Mucosa of descending colon (tissue), 3 donors: ENCODE measurements at regions not wholly inside any gene's neighbourhood (a gene's known extent, or its start where the extent isn't known, plus 50 kb on each side); places are given as distances from the start of the nearest gene placed in this dataset.

Experiments
- ATAC-seq: fragments of 200-7000 bp; cut with Tn5 transposase; one replicate; pipeline ENCODE4 v1.9.1; 2020; ENCODE audit warnings: mild to moderate bottlenecking, moderate library complexity
- DNase-seq, 3 donors: peaks; one replicate each; pipeline ENCODE4 v3.0.0-alpha.2; 2020
- H3K36me3 ChIP-seq: fragments of 200-600 bp; one replicate; pipeline ENCODE4 v1.8.0; 2021; ENCODE audit warnings: low read depth, mild to moderate bottlenecking
- H3K4me1 ChIP-seq: fragments of 200-600 bp; one replicate; pipeline ENCODE4 v1.8.0; 2021; ENCODE audit warnings: low read depth, mild to moderate bottlenecking
- H3K4me3 ChIP-seq: fragments of 200-600 bp; one replicate; pipeline ENCODE4 v1.8.0; 2021; ENCODE audit warnings: mild to moderate bottlenecking
- H3K9me3 ChIP-seq: fragments of 200-600 bp; one replicate; pipeline ENCODE4 v1.8.0; 2021; ENCODE audit warnings: mild to moderate bottlenecking
- CTCF ChIP-seq: fragments of 200-600 bp; IDR thresholded peaks from one replicate; pipeline ENCODE4 v1.8.0; 2022; ENCODE audit warnings: antibody characterized with exemption, mild to moderate bottlenecking
- intact Hi-C, 2 donors: fragments of 100-400 bp; cut with DNase I in 1 of 2; cut with micrococcal nuclease in 1 of 2; formaldehyde crosslinking; loops; one replicate each; pipeline versions ENCODE4 v1.11.0 to v1.11.1; 2022; cut with DNase I, micrococcal nuclease
- donor health status: DM: no; HTN: no; CAD: no; lungs with moderate emphysema.
- donor health status: DM: no; HTN: no; CAD: no.
- donor health status: DM: no; HTN: yes; CAD: no.

- TF ChIP-seq CTCF: no peak
- no peak overlapping the region for H3K4me3 ChIP-seq
- H3K9me3 ChIP-seq: peaks cover 24% of the 10 kb centered on the region
- no peaks in the 10 kb centered on the region for H3K36me3 ChIP-seq
- intact Hi-C loops: no loop called here
- no peak for DNase-seq
- no peak for ATAC-seq
- H3K4me1 ChIP-seq: no peaks in the 10 kb centered on the region
Measured at GRCh38 chr15:62218841-62219240, 53.8 kb upstream of the C2CD4B start.

GRCh38 chr15:62219799-62220198 is 54.7 kb upstream of the C2CD4B start:
- no peak for ATAC-seq
- Histone ChIP-seq H3K36me3 (no peaks in the 10 kb centered on the region), H3K4me3 (no peak overlapping the region), H3K9me3 (peaks cover 24% of the 10 kb centered on the region), H3K4me1 (no peaks in the 10 kb centered on the region)
- TF ChIP-seq CTCF: no peak
- no peak for DNase-seq
- intact Hi-C loops: no loop called here

- Histone ChIP-seq H3K4me3 (no peak overlapping the region), H3K9me3 (peaks cover 2% of the 10 kb centered on the region), H3K36me3 (no peaks in the 10 kb centered on the region), H3K4me1 (no peaks in the 10 kb centered on the region)
- no peak for ATAC-seq
- no peak for TF ChIP-seq CTCF
- intact Hi-C loops: no loop called here
- DNase-seq: no peak
Measured at GRCh38 chr15:62223020-62223419, 57.9 kb upstream of the C2CD4B start.

GRCh38 chr15:62228604-62229003 is 63.5 kb upstream of the C2CD4B start:
- intact Hi-C loops: no loop called here
- Histone ChIP-seq H3K9me3 (no peaks in the 10 kb centered on the region), H3K4me1 (no peaks in the 10 kb centered on the region), H3K36me3 (no peaks in the 10 kb centered on the region), H3K4me3 (no peak overlapping the region)
- no peak for DNase-seq
- ATAC-seq: no peak
- TF ChIP-seq CTCF: no peak

GRCh38 chr15:62231856-62232255 is 66.8 kb upstream of the C2CD4B start:
- DNase-seq: no peak

More at GRCh38 chr15:62231856-62232255, 66.8 kb upstream of the C2CD4B start:
- H3K36me3 ChIP-seq: no peaks in the 10 kb centered on the region
- H3K4me1 ChIP-seq: no peaks in the 10 kb centered on the region
- no peak for TF ChIP-seq CTCF
- ATAC-seq: no peak
- H3K4me3 ChIP-seq: no peak overlapping the region
- intact Hi-C loops: no loop called here
- no peaks in the 10 kb centered on the region for H3K9me3 ChIP-seq
